Hematopoietic multipotent progenitor cell treated with erythropoietin and hydrocortisone succinate and interleukin-3 and kit ligand, for 4 days (in vitro differentiated cells): ENCODE measurements at regions not wholly inside any gene's neighbourhood (a gene's known extent, or its start where the extent isn't known, plus 50 kb on each side); places are given as distances from the start of the nearest gene placed in this dataset.
"Not testable (repeated sequence)": the region's sequence is repeated elsewhere in the genome, so short reads cannot be mapped to it uniquely, and the experiment has no call there.

ENCODE experiments used
- DNase-seq: peaks from one replicate; pipeline ENCODE4 v3.0.0-alpha.2; 2015

GRCh38 chr1:146710838-146711521 lies 227.1 kb upstream of the NBPF12 start:
- DNase-seq, result peak; percentile 49

DNA sequence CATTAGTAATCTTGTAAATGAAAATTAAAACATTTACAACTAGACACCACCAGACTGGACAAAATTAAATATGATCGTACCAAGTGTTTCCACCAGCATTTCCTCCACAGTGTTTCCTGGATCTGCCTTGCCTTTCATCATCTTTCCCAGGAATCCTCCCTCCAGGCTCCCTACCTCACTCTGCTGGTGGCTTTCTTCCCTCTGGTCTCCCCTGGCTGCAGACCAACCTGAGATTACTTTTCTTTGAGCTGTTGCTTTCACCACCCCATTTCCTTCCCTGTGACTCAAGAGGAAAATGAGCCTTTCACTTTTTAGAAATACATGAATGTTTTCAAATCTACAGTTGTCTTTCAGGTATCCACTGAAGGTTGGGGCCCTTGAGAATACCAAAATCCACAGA lies 228.8 kb upstream of the NBPF12 start:
- DNase-seq, result not testable (repeated sequence)

GRCh38 chr1:146704162-146704724 lies 233.9 kb upstream of the NBPF12 start:
- DNase-seq, result not testable (repeated sequence)

GRCh38 chr1:146701320-146701719 lies 236.8 kb upstream of the NBPF12 start:
- DNase-seq, result not testable (repeated sequence)

GRCh38 chr1:146695388-146695787 lies 242.7 kb upstream of the NBPF12 start:
- DNase-seq, result not testable (repeated sequence)

- DNase-seq, result not testable (repeated sequence)
Measured at GRCh38 chr1:146691798-146692197, 246.3 kb upstream of the NBPF12 start.

- not testable (repeated sequence) for DNase-seq
Measured at GRCh38 chr1:146688893-146689292, 249.2 kb upstream of the NBPF12 start.

DNA sequence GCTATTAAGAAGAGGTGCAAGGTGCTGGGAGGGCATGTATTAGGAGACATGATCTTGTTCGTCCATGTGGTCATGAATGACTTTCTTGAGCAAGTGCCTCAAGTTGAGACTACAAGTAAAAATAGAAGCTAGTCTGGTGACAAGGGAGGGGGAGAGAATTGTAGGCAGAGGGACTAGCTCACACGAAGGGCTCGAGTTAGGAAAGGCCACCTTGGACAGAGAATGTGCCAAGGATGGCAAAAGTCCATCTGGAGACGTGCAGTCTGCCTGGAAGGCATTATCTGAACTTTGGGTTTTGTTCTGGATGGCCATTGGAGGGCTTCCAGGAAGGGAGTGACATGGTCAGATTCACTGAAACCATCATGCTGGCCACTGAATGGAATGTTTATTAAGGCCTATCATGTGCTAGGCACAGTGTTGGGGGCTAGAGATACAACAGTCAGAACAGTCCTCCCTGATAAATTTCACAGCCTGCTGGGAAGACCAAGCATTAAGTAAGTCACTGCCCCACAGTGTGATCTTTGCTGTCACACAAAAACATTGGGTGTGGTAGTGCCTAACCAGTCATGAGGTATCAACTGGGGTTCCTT lies 251.3 kb upstream of the NBPF12 start:
- not testable (repeated sequence) for DNase-seq

DNA sequence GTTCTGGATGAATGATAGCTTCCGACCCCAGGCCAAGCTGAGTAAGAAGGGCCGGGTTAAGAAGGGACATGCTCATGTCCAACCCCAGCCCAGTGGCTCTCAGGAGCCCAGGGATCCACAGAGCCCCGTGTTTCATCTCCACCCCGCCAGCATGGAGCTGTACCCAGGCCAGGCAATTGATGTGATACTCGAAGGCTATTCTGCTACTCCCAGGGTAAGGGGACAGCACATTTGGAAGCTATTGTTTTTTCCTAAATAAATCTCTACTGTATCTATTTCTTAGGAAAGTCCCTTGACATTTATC lies 255.0 kb upstream of the NBPF12 start:
- DNase-seq, result not testable (repeated sequence)

- DNase-seq, result not testable (repeated sequence)
Measured at GRCh38 chr1:146682227-146683125, 255.6 kb upstream of the NBPF12 start.

- peak; percentile 70 for DNase-seq
Measured at GRCh38 chr1:146673729-146674299, 264.3 kb upstream of the NBPF12 start.

- not testable (repeated sequence) for DNase-seq
Measured at GRCh38 chr1:146672608-146673007, 265.5 kb upstream of the NBPF12 start.

DNA sequence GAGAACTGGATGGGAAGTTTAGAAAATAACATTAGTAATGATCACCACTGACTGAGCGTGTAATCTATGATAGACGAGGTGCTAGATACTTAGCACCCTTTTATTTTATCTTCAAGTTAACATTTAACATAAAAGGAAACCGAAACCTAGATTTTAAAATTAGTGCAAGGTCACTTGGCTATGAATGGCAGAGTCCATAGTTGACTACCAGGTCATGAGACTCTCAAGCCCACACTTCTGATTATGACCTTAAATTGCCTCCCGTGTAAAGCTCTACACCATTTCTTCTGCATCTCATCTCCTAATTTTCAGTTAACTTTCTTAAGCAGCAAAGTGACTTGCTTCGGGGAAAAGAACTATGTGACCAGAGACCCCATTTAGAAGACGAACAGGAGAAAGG lies 266.5 kb upstream of the NBPF12 start:
- not testable (repeated sequence) for DNase-seq

DNA sequence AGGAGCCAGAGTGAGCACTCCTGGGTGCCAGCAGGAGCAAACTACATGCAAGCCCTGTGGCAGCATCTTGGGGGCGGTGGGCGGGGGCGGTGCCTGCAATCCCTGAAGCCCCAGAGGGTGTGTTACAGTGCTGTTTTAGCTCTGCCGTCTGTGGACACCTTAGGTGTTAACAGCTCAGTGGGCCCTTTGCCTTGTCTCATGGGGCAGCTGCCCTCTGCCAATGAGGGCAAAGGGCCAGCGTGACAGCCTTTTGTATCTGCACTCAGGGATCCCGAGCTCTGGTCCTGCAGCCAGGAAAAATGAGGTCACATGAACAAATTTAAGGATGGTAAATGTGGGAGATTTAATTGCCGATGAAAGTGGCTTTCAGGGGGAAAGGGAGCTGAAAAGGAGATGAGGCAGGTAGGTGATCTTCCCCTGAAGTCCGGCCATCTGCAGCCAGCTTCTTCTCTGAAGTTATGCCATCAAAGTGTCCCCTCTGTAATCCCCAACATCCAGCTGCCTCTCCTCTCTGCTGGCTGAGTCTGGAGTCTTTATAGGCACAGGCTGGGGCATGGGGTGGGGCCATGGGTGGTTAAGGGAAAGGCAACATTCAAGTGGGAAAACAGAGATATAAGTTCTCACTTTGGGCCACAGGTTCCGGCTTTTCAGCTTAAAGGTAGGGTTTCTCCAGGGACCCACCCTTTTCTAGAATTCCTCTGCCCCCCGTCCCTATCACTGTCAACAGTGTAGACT lies 267.1 kb upstream of the NBPF12 start:
- DNase-seq, result not testable (repeated sequence)

DNA sequence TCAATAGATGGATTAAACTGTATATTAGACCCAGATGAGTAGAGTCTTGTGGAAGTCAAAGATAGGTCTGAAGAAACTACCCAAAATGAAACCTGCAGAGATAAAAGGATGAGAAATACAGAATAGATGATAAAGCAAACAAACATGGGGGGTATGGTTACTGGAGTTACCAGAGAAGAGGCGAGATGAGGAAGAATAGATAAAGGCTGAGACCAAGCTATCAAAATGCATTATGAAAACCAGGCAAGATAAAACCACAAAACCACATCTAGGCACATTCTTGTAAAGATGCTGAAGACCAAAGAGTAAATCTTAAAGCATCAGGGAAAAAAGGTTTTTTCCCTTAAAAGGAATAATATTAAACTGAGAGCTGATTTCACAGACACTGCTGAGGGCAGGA lies 271.8 kb upstream of the NBPF12 start:
- DNase-seq, result not testable (repeated sequence)

GRCh38 chr1:146660242-146660641 lies 277.9 kb upstream of the NBPF12 start:
- DNase-seq, result not testable (repeated sequence)

DNA sequence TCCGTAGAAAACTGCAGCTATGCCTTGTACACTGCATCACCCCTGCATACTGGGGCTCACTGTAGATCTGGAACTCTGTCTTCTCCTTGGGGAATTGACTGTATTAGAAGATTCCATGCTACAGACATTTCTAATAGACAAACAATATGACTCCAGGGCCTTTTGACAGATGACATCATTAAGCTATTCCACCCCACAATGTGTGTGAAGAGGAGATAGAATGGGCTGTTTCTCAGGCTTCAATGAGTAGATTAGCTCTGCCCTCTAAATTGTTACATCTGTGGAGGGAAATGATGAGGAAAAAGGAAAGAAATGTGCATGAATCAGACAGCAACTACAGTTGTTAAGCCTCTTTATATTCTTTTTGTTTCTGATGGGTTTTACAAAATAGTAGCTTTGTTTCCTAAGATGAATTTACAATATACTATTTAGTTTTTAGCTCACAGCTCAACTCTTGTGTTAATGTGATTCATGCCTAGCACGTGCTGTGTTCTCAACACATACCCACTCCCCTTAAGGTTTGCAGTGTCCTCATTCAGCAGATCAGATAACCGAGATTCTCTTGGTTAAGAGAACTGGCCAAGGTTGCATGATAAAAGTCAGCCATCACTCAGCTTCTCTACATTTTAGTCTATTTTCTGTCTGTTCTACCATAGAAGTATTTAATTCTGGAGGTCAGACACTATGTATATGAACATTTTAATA lies 281.6 kb upstream of the NBPF12 start:
- not testable (repeated sequence) for DNase-seq

DNA sequence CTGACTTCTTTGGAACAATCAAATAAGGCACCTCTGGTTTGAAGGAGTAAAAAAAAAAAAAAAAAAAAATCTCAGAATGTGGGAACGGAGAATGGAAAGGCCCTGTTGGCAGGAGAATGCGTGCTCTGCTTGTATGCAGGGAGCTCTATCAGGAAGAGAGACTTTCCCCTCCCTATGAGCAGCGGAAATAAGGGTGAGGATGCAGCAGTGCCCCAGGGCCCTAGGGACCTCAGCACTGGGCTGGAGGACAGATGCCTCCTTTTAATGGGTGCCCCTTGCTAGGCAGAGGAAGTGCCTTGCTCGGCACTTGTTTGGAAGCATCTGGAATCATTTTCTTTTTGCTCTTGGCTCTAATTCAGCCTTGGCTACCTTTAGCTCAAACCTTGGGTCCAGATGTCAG lies 283.4 kb upstream of the NBPF12 start:
- not testable (repeated sequence) for DNase-seq

GRCh38 chr1:146645978-146646604 lies 292.0 kb upstream of the NBPF12 start:
- not testable (repeated sequence) for DNase-seq

GRCh38 chr1:146641534-146641933 lies 296.6 kb upstream of the NBPF12 start:
- DNase-seq, result not testable (repeated sequence)

DNA sequence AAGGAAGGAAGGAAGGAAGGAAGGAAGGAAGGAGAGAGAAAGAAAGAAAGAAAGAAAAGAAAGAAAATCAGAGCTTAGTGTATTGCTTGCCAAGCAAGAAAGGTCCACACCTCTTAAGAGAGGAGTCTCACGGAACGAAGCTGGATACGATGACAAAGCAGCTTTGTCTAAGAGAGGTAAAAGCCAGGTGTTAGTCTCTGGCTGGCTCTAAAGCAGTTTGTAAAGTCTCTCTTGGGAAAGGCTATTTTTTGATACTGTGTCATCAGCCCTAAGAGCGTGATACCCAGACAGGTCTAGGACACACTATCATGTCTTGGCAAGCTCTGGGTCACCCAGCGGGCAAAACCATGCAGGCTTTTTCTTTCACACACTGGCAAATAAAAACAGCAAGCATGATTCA lies 297.5 kb upstream of the NBPF12 start:
- DNase-seq, result not testable (repeated sequence)
